D721Med (cell line): ENCODE measurements at regions not wholly inside any gene's neighbourhood (a gene's known extent, or its start where the extent isn't known, plus 50 kb on each side); places are given as distances from the start of the nearest gene placed in this dataset.
A peak's percentile ranks its signal among the peaks of the same experiment; 100 is the strongest.

Source experiments
- DNase-seq: peaks from one replicate; pipeline ENCODE4 v3.0.0; 2011; ENCODE audit warnings: low spot score; ENCODE audit not compliant: insufficient read length
- FAIRE-seq: peaks from 2 replicates; lab custom pipeline; 2011; peaks lifted over from hg19 to GRCh38; lab: Jason Lieb, UNC
- TF ChIP-seq, protein P1 (sequence below): IDR thresholded peaks from 2 replicates; pipeline ENCODE4 v1.5.1; 2012; ENCODE audit warnings: mild to moderate bottlenecking, control low read depth; ENCODE audit not compliant: insufficient read depth; ENCODE audit errors: missing control alignments

DNA sequence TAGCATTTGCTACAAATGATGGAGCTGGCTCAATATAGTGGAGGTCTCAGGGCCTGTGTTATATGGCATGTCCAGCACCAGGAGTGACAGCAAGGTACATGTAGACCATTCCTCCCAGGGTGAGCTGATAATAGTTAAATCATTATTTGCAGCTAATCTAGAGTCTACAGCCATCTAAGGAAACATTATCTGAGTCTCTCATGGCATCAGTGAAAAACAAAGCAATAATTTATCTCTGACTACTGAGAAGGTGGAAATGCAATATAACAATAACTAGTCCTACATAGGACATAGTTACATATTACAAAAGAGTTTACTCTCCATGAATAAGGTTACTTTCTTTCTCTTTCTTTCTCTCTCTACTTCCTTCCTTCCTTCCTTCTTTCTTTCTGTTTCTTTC lies 143.4 kb upstream of the KCNK2 start:
- FAIRE-seq (peak; percentile 91), DNase-seq (no peak)
- TF ChIP-seq, protein P1, sequence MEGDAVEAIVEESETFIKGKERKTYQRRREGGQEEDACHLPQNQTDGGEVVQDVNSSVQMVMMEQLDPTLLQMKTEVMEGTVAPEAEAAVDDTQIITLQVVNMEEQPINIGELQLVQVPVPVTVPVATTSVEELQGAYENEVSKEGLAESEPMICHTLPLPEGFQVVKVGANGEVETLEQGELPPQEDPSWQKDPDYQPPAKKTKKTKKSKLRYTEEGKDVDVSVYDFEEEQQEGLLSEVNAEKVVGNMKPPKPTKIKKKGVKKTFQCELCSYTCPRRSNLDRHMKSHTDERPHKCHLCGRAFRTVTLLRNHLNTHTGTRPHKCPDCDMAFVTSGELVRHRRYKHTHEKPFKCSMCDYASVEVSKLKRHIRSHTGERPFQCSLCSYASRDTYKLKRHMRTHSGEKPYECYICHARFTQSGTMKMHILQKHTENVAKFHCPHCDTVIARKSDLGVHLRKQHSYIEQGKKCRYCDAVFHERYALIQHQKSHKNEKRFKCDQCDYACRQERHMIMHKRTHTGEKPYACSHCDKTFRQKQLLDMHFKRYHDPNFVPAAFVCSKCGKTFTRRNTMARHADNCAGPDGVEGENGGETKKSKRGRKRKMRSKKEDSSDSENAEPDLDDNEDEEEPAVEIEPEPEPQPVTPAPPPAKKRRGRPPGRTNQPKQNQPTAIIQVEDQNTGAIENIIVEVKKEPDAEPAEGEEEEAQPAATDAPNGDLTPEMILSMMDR: no peak

DNA sequence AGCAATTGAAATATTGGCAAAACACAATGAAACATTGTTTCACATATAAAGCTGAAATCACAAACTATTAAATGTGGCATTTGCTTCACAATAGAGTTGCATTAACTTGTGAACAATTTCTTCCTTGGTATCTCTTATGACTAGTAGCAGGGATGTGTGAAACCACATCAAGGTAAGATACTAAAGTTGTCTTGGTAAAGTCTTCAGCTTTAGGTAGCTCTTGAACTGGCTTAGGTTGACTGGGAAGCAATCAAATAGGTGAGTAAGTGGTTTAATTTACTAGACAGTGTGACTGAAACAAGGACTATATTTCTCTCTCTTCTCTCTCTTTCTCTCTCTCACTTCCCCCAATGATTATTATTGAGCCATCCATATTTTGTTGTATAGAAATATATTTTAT lies 141.5 kb upstream of the KCNK2 start:
- TF ChIP-seq, protein P1: no peak
- no peak for DNase-seq
- FAIRE-seq: peak; percentile 63

DNA sequence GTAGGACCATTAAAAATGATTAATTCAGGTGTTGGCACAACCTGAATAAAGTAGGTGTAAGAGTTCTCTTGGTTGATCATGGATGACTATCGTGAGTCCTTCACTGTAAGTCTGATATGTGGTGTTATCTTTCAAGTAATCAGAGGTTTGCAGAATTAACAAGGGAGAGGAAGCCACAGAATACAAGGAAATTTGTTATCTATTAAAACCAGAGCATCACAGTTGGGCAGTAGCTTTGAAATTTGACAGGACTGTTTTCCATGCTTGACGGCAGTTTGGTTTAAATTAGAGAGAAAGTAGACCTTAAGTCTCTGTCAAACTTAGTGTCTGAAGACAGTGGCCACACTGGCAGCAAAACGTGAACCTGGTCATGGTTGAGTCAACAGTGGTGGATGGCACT lies 139.5 kb upstream of the KCNK2 start:
- DNase-seq (no peak), FAIRE-seq (peak; percentile 58)
- TF ChIP-seq, protein P1: no peak

DNA sequence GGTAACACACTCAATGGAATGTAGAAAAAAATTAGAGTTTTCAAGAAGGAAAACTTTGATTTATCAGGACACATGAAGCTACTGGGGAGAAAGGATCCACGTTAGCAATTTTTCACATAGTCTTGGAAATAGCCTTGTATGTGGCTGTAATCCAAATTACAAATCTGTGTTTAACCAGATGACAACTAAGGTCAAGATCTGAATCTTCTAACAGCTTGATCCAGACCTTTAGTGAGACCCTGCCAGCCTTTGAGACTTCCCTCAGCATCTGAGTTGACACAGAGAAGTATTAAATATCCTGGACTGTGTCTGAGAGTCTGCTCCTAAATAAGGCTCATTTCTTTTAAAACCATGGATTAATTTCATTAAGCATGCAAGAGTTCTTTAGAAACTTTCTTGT lies 135.9 kb upstream of the KCNK2 start:
- DNase-seq (no peak), FAIRE-seq (peak; percentile 35)
- TF ChIP-seq, protein P1: no peak

DNA sequence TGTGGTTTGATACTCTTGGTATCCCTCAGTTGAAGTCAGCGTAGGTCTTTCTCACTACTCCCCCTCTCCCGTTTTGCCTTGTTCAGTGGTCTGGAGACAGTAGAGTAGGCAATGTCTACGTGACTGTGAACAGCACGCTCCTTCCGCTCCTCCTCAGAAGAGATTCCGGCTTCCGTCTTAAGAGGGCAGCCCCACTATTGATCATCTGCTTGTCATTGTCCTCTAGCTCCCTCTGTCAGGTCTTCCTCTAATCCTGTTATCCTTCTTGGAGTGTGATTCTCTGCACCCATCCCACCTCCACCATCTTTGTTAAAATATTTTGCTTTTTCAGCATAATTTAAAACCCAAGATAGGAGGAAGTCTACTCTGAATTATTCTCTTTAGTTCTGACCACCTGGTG lies 129.9 kb upstream of the KCNK2 start:
- TF ChIP-seq, protein P1: no peak
- FAIRE-seq (no peak), DNase-seq (no peak)

DNA sequence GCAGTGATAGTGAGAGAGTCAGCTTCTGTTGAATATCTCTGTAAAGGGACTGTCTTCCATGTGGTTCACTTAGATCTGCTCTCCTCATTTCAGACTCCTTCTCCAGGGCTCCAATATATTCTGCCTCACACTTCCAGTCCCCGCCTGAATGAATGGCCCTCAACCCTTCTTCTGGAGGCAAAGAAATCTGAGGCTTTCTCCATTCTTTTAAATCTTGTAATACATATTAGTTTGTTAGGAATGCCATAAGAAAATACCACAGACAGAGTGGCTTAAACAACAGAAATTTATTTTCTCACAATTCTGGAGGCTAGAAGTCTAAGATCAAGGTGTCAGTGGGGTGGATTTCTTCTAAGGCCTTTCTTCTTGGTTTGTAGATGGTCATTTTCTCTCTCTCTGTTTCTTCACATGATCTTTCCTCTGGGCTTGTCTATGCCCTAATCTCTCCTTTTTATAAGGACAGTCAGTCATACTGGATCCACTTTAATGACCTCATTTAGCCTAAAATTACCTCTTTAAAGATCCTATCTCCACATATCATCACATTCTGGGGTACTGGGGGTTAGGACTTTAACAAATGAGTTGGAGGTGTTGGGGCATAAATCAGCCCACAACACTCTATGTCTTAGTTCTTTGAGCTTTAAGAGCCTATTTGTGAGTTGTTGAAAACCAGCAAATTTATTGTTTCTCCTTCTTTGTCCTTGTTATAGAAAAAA lies 128.5 kb upstream of the KCNK2 start:
- TF ChIP-seq, protein P1: no peak
- FAIRE-seq (no peak), DNase-seq (no peak)

DNA sequence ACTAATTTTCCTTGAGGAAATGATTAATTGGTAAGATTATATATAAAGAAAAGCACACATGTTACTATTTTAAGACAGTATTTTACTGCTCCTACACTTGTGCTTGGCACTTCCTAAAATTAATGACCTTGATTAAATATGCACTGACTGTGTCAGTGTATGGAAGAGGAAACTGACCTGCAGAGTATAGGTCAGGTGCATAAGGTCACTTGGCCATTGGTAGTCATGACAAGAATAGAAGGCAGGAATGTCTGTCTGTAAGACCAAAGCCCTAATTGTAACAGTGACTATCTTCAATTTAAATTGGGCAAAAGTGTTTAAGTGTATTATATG lies 128.0 kb upstream of the KCNK2 start:
- no peak for DNase-seq
- FAIRE-seq: no peak
- TF ChIP-seq, protein P1: no peak
